ENCODE measurements at regions not wholly inside any gene's neighbourhood (a gene's known extent, or its start where the extent isn't known, plus 50 kb on each side); places are given as distances from the start of the nearest gene placed in this dataset.

DNA sequence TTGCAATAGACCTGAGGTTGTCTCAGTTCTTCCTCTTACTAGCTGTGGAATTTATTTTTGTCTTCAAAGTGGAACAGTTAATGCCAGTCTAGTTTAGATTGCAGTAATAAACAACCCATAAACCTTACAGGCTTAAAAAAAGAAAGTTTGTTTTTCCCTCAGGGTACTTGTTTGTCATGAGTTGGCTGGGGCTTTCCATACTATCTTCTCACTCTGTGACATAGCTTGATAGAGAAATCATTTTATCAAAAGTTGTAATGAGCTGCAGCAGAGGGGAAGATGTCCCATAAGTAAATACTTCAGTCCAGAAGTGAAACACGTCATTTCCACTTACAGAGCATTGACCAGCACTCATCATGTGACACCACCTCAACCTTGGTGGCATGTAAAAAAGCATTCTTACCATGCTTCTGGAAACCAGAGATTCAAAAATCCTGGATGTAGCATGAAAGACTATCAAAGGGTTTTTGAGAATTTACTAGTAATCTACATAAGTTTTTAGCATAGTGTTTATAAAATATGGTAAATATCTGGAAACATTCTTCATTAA is 62.8 kb upstream of the COL11A1 start:
- H2AFZ ChIP-seq (ENCODE audit: insufficient read depth, low read depth, low read length, poor library complexity, severe bottlenecking): no peak overlapping the region
- H3K36me3 ChIP-seq (replicated peaks in 1 of 2; ENCODE audit: control extremely low read depth in 1 of 2, control insufficient read depth in 1 of 2, extremely low read depth in 1 of 2, insufficient read depth in 2 of 2, low read length in 1 of 2): no peaks in the 10 kb centered on the region
- H4K20me1 ChIP-seq (ENCODE audit: control insufficient read depth, insufficient read depth, low read length, poor library complexity, severe bottlenecking): no peaks in the 10 kb centered on the region
- ATAC-seq (ENCODE audit: low read depth) (no peak), DNase-seq (no peak)
- WGBS (ENCODE audit: insufficient coverage): no CpG with 5 or more reads among the region's 1 CpG
- H3K27me3 ChIP-seq (replicated peaks in 1 of 4; ENCODE audit: control extremely low read depth in 1 of 4, control insufficient read depth in 3 of 4, insufficient read depth in 4 of 4, low read length in 3 of 4): no peaks in the 10 kb centered on the region
- CTCF ChIA-PET: no interaction called here
- no peak overlapping the region for H3K4me2 ChIP-seq (replicated peaks; ENCODE audit: low read depth, low read length, poor library complexity, severe bottlenecking)
- POLR2A ChIA-PET: no interaction called here
- intact Hi-C loops (cut with micrococcal nuclease): no loop called here
- no peaks in the 10 kb centered on the region for H3K4me1 ChIP-seq (ENCODE audit: control insufficient read depth in 2 of 2, insufficient read depth in 2 of 2, low read length in 2 of 2)
- H3K79me2 ChIP-seq (ENCODE audit: control insufficient read depth, insufficient read depth, low read length): no peaks in the 10 kb centered on the region
- Mint-ChIP-seq H3K9me3 (ENCODE audit: insufficient read depth) (peaks cover 3% of the 10 kb centered on the region), H3K4me3 (no peak overlapping the region), H3K27ac (no peak overlapping the region), H3K27me3 (no peaks in the 10 kb centered on the region), H3K4me1 (no peaks in the 10 kb centered on the region)
- H3K27ac ChIP-seq (ENCODE audit: low read length in 2 of 2): no peak overlapping the region
- TF ChIP-seq EZH2 (IDR thresholded peaks at IDR 0.05; ENCODE audit: borderline replicate concordance, insufficient read depth, low read depth, low read length, poor library complexity, severe bottlenecking) (no peak), CTCF (IDR thresholded peaks at IDR 0.05) (no peak)
- H3K4me3 ChIP-seq (ENCODE audit: control extremely low read depth in 1 of 5, extremely low read depth in 1 of 5, insufficient read depth in 1 of 5, low read depth in 2 of 5, low read length in 4 of 5): no peak overlapping the region
- no peak overlapping the region for H3K9ac ChIP-seq (ENCODE audit: low read length)
- no peaks in the 10 kb centered on the region for H3K9me3 ChIP-seq (ENCODE audit: control extremely low read depth in 1 of 3, control insufficient read depth in 2 of 3, insufficient read depth in 1 of 3, low read length in 2 of 3)

DNA sequence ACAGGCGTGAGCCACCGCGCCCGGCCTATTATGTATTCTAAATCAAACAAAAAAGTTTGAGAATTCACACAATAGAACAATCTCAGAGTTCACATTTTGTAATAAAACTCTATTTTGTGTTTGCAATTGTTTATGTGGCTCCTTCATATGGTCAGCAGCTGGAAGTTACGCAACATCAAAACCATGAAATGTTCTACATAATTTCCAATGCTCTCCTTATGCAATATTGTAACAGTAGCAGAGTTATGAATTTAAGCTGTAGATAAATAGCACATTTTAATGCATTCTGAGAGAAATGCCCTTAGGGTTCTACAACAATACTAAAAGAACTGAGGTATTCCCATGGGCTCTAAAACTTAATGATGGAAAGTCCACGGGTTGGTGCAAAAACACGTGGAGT is 62.3 kb upstream of the COL11A1 start:
- no peaks in the 10 kb centered on the region for H4K20me1 ChIP-seq (ENCODE audit: control insufficient read depth, insufficient read depth, low read length, poor library complexity, severe bottlenecking)
- H3K4me3 ChIP-seq (ENCODE audit: control extremely low read depth in 1 of 5, extremely low read depth in 1 of 5, insufficient read depth in 1 of 5, low read depth in 2 of 5, low read length in 4 of 5): no peak overlapping the region
- no peaks in the 10 kb centered on the region for H3K36me3 ChIP-seq (replicated peaks in 1 of 2; ENCODE audit: control extremely low read depth in 1 of 2, control insufficient read depth in 1 of 2, extremely low read depth in 1 of 2, insufficient read depth in 2 of 2, low read length in 1 of 2)
- H3K9ac ChIP-seq (ENCODE audit: low read length): no peak overlapping the region
- no peak overlapping the region for H3K27ac ChIP-seq (ENCODE audit: low read length in 2 of 2)
- H3K9me3 Mint-ChIP-seq (ENCODE audit: insufficient read depth): peaks cover 3% of the 10 kb centered on the region
- H3K4me2 ChIP-seq (replicated peaks; ENCODE audit: low read depth, low read length, poor library complexity, severe bottlenecking): no peak overlapping the region
- no peaks in the 10 kb centered on the region for H3K4me1 ChIP-seq (ENCODE audit: control insufficient read depth in 2 of 2, insufficient read depth in 2 of 2, low read length in 2 of 2)
- no peak overlapping the region for H2AFZ ChIP-seq (ENCODE audit: insufficient read depth, low read depth, low read length, poor library complexity, severe bottlenecking)
- H3K27ac Mint-ChIP-seq: no peak overlapping the region
- no peaks in the 10 kb centered on the region for H3K4me1 Mint-ChIP-seq
- no peak overlapping the region for H3K4me3 Mint-ChIP-seq
- ChIA-PET CTCF (no interaction called here), POLR2A (no interaction called here)
- DNase-seq: no peak
- H3K27me3 ChIP-seq (replicated peaks in 1 of 4; ENCODE audit: control extremely low read depth in 1 of 4, control insufficient read depth in 3 of 4, insufficient read depth in 4 of 4, low read length in 3 of 4): no peaks in the 10 kb centered on the region
- ATAC-seq (ENCODE audit: low read depth): no peak
- no peak for TF ChIP-seq EZH2 (IDR thresholded peaks at IDR 0.05; ENCODE audit: borderline replicate concordance, insufficient read depth, low read depth, low read length, poor library complexity, severe bottlenecking)
- no peak for TF ChIP-seq CTCF (IDR thresholded peaks at IDR 0.05)
- 82% methylated on average over 2 of the region's 7 CpGs for WGBS (ENCODE audit: insufficient coverage)
- H3K79me2 ChIP-seq (ENCODE audit: control insufficient read depth, insufficient read depth, low read length): no peaks in the 10 kb centered on the region
- no peaks in the 10 kb centered on the region for H3K27me3 Mint-ChIP-seq
- no peaks in the 10 kb centered on the region for H3K9me3 ChIP-seq (ENCODE audit: control extremely low read depth in 1 of 3, control insufficient read depth in 2 of 3, insufficient read depth in 1 of 3, low read length in 2 of 3)
- intact Hi-C loops (cut with micrococcal nuclease): no loop called here

All from B cell (primary cell).